ENCODE measurements at regions not wholly inside any gene's neighbourhood (a gene's known extent, or its start where the extent isn't known, plus 50 kb on each side); places are given as distances from the start of the nearest gene placed in this dataset.

GRCh38 chr11:34830648-34831047 lies 85.5 kb downstream of the APIP start:
- no peak overlapping the region for H3K4me3 ChIP-seq (ENCODE audit: low read depth, low read length)
- TF ChIP-seq CTCF (IDR thresholded peaks at IDR 0.05; ENCODE audit: insufficient read depth, low read depth, low read length) = no peak
- no peak for DNase-seq (ENCODE audit: low read depth)

- TF ChIP-seq CTCF (IDR thresholded peaks at IDR 0.05; ENCODE audit: insufficient read depth, low read depth, low read length) = no peak
- no peak overlapping the region for H3K4me3 ChIP-seq (ENCODE audit: low read depth, low read length)
- no peak for DNase-seq (ENCODE audit: low read depth)
Measured at GRCh38 chr11:34830035-34830434, 86.1 kb downstream of the APIP start.

- DNase-seq (ENCODE audit: low read depth) = no peak
- no peak overlapping the region for H3K4me3 ChIP-seq (ENCODE audit: low read depth, low read length)
- TF ChIP-seq CTCF (IDR thresholded peaks at IDR 0.05; ENCODE audit: insufficient read depth, low read depth, low read length) = no peak
Measured at GRCh38 chr11:34827228-34827627, 89.0 kb downstream of the APIP start.

- no peak for TF ChIP-seq CTCF (IDR thresholded peaks at IDR 0.05; ENCODE audit: insufficient read depth, low read depth, low read length)
- DNase-seq (ENCODE audit: low read depth) = no peak
- H3K4me3 ChIP-seq (ENCODE audit: low read depth, low read length) = no peak overlapping the region
Measured at GRCh38 chr11:34826384-34826726, 89.8 kb downstream of the APIP start.

- H3K4me3 ChIP-seq (ENCODE audit: low read depth, low read length) = no peak overlapping the region
- TF ChIP-seq CTCF (IDR thresholded peaks at IDR 0.05; ENCODE audit: insufficient read depth, low read depth, low read length) = no peak
- no peak for DNase-seq (ENCODE audit: low read depth)
Measured at GRCh38 chr11:34825670-34826383, 90.4 kb downstream of the APIP start.

GRCh38 chr11:34825315-34825669 lies 90.9 kb downstream of the APIP start:
- no peak overlapping the region for H3K4me3 ChIP-seq (ENCODE audit: low read depth, low read length)
- no peak for TF ChIP-seq CTCF (IDR thresholded peaks at IDR 0.05; ENCODE audit: insufficient read depth, low read depth, low read length)
- DNase-seq (ENCODE audit: low read depth) = no peak

- TF ChIP-seq CTCF (IDR thresholded peaks at IDR 0.05; ENCODE audit: insufficient read depth, low read depth, low read length) = no peak
- H3K4me3 ChIP-seq (ENCODE audit: low read depth, low read length) = no peak overlapping the region
Measured at GRCh38 chr11:34824425-34824824, 91.8 kb downstream of the APIP start.

More at GRCh38 chr11:34824425-34824824, 91.8 kb downstream of the APIP start:
- no peak for DNase-seq (ENCODE audit: low read depth)
